Psoas muscle (tissue), 7 donors: ENCODE measurements at regions not wholly inside any gene's neighbourhood (a gene's known extent, or its start where the extent isn't known, plus 50 kb on each side); places are given as distances from the start of the nearest gene placed in this dataset.

ENCODE experiments used
- ATAC-seq, 4 donors: fragments of 200-7000 bp; cut with Tn5 transposase; one replicate each; pipeline ENCODE4 v1.9.1; 2020; ENCODE audit warnings: moderate library complexity in 3 of 4, mild to moderate bottlenecking in 2 of 4
- DNase-seq, 2 donors: peaks; one replicate each; pipeline ENCODE4 v3.0.0-alpha.2; 2020
- H3K27ac ChIP-seq: fragments of 200-600 bp; one replicate; pipeline ENCODE4 v1.8.0; 2022
- H3K27me3 ChIP-seq, 3 donors: fragments of 200-600 bp in 1 of 3; one replicate each; pipeline versions ENCODE4 v1.6.1 to v1.8.0; 2013 to 2022; ENCODE audit warnings: low read length in 2 of 3, mild to moderate bottlenecking in 2 of 3, moderate library complexity in 1 of 3; ENCODE audit not compliant: insufficient read depth in 3 of 3
- H3K36me3 ChIP-seq, 2 donors: fragments of 200-600 bp in 1 of 2; one replicate each; pipeline versions ENCODE4 v1.6.1 to v1.8.0; 2013 to 2022; ENCODE audit warnings: low read depth in 1 of 2, mild to moderate bottlenecking in 1 of 2, moderate library complexity in 1 of 2; ENCODE audit not compliant: insufficient read depth in 1 of 2
- H3K4me1 ChIP-seq: fragments of 200-600 bp; one replicate; pipeline ENCODE4 v1.8.0; 2022
- H3K4me3 ChIP-seq: fragments of 200-600 bp; one replicate; pipeline ENCODE4 v1.8.0; 2022; ENCODE audit warnings: mild to moderate bottlenecking
- H3K9me3 ChIP-seq: fragments of 200-600 bp; one replicate; pipeline ENCODE4 v1.8.0; 2022
- WGBS, 3 donors: extraction: QIAGEN DNeasy Blood & Tissue Kit; methylation state at CpG; one replicate each; pipeline versions ENCODE4 v1.1.6 to v1.1.7; 2013; 5-methylcytosine and 5-hydroxymethylcytosine counted together
- intact Hi-C, 2 donors: fragments of 100-400 bp; cut with DNase I; formaldehyde crosslinking; loops; one replicate each; pipeline versions ENCODE4 v1.11.0 to v1.14.2; 2022
- TF ChIP-seq, protein P1 (sequence below): fragments of 200-600 bp; IDR thresholded peaks from one replicate; pipeline ENCODE4 v1.8.0; 2022; ENCODE audit warnings: antibody characterized with exemption
- donor health status: healthy with polysubstance abuse.
- donor health status: DM: no; HTN: no; CAD: no; lungs with moderate emphysema.
- donor health status: Bipolar disorder and iron deficiency.
- donor health status: healthy.
- donor health status: DM: yes; HTN: yes; CAD: no.
- donor health status: DM: no; HTN: no; CAD: no.
- donor health status: DM: yes; HTN: yes; CAD: no.

- Histone ChIP-seq H3K27me3 (peaks cover 0 to 1% (median 0%) of the 10 kb centered on the region in 3 donors), H3K9me3 (no peaks in the 10 kb centered on the region), H3K27ac (no peak overlapping the region), H3K4me3 (no peak overlapping the region), H3K36me3 (no peaks in the 10 kb centered on the region), H3K4me1 (no peaks in the 10 kb centered on the region)
- DNase-seq: no peak
- TF ChIP-seq, protein P1, sequence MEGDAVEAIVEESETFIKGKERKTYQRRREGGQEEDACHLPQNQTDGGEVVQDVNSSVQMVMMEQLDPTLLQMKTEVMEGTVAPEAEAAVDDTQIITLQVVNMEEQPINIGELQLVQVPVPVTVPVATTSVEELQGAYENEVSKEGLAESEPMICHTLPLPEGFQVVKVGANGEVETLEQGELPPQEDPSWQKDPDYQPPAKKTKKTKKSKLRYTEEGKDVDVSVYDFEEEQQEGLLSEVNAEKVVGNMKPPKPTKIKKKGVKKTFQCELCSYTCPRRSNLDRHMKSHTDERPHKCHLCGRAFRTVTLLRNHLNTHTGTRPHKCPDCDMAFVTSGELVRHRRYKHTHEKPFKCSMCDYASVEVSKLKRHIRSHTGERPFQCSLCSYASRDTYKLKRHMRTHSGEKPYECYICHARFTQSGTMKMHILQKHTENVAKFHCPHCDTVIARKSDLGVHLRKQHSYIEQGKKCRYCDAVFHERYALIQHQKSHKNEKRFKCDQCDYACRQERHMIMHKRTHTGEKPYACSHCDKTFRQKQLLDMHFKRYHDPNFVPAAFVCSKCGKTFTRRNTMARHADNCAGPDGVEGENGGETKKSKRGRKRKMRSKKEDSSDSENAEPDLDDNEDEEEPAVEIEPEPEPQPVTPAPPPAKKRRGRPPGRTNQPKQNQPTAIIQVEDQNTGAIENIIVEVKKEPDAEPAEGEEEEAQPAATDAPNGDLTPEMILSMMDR: no peak
- intact Hi-C loops: no loop called here
- 95 to 97% (median 96%) methylated on average over 4 of the region's 4 CpGs for WGBS, 3 donors
- no peak for ATAC-seq
Measured at GRCh38 chr16:79297805-79298204, 302.7 kb downstream of the MAF start.

- Histone ChIP-seq H3K27me3 (peaks cover 0 to 1% (median 0%) of the 10 kb centered on the region in 3 donors), H3K36me3 (no peaks in the 10 kb centered on the region), H3K27ac (no peak overlapping the region), H3K4me1 (no peaks in the 10 kb centered on the region), H3K9me3 (no peaks in the 10 kb centered on the region), H3K4me3 (no peak overlapping the region)
- DNase-seq (no peak), ATAC-seq (no peak)
- TF ChIP-seq, protein P1: no peak
- intact Hi-C loops: no loop called here
- 89 to 96% (median 95%) methylated on average over 9 of the region's 9 CpGs for WGBS, 3 donors
Measured at GRCh38 chr16:79297296-79297695, 303.2 kb downstream of the MAF start.

- intact Hi-C loops: no loop called here
- ATAC-seq (no peak), DNase-seq (no peak)
- TF ChIP-seq, protein P1: no peak
- H3K27me3 ChIP-seq: peaks cover 0 to 1% (median 0%) of the 10 kb centered on the region in 3 donors
- H3K9me3 ChIP-seq: no peaks in the 10 kb centered on the region
- no peak overlapping the region for H3K27ac ChIP-seq
- no peak overlapping the region for H3K4me3 ChIP-seq
- no peaks in the 10 kb centered on the region for H3K4me1 ChIP-seq
- no peaks in the 10 kb centered on the region for H3K36me3 ChIP-seq
- 88 to 91% (median 89%) methylated on average over 4 of the region's 4 CpGs for WGBS, 3 donors
Measured at GRCh38 chr16:79296491-79296890, 304.0 kb downstream of the MAF start.

GRCh38 chr16:79295746-79296145, 304.8 kb downstream of the MAF start:
- DNase-seq (no peak), ATAC-seq (no peak)
- Histone ChIP-seq H3K27me3 (no peaks in the 10 kb centered on the region), H3K36me3 (no peaks in the 10 kb centered on the region), H3K9me3 (no peaks in the 10 kb centered on the region), H3K4me3 (no peak overlapping the region), H3K4me1 (no peaks in the 10 kb centered on the region), H3K27ac (no peak overlapping the region)
- 88 to 93% (median 90%) methylated on average over 5 of the region's 5 CpGs for WGBS, 3 donors
- intact Hi-C loops: no loop called here
- TF ChIP-seq, protein P1: no peak

DNA sequence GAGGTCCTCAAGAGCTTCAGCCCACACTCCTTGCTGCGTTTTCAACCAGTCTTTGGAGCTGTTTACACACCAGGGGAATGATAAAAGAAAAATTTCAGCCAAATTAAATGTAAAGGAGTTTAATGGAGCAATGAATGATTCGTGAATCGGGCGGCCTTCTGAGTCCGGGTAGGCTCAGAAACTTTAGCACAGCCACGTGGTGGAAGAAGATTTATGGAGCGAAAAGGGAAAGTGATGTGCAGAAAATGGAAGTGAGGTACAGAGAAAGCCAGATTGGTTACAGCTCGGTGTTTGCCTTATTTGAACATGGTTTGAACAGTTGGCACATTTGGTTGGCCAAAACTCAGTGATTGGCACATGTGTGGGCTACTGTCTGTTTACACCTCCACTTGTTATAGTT, 305.4 kb downstream of the MAF start:
- ATAC-seq (no peak), DNase-seq (no peak)
- TF ChIP-seq, protein P1: no peak
- no peaks in the 10 kb centered on the region for H3K9me3 ChIP-seq
- H3K36me3 ChIP-seq: no peaks in the 10 kb centered on the region
- H3K4me3 ChIP-seq: no peak overlapping the region
- no peaks in the 10 kb centered on the region for H3K4me1 ChIP-seq
- H3K27ac ChIP-seq: no peak overlapping the region
- no peaks in the 10 kb centered on the region for H3K27me3 ChIP-seq
- WGBS, 3 donors: 68 to 76% (median 73%) methylated on average over 8 of the region's 8 CpGs
- intact Hi-C loops: no loop called here
